Cardiac septum (tissue), 1 donor: ENCODE measurements at regions not wholly inside any gene's neighbourhood (a gene's known extent, or its start where the extent isn't known, plus 50 kb on each side); places are given as distances from the start of the nearest gene placed in this dataset.

Experiments
- DNase-seq: peaks from one replicate; pipeline ENCODE4 v3.0.0-alpha.2; 2020; ENCODE audit warnings: low spot score
- intact Hi-C: fragments of 100-400 bp; cut with DNase I; formaldehyde crosslinking; loops from one replicate; pipeline ENCODE4 v1.14.0; 2022
- donor health status: DM: no; HTN: no; CAD: no.

- DNase-seq, result no peak
- intact Hi-C loops, result no loop called here
Observed at GRCh38 chr11:106208760-106209159, 131.3 kb downstream of the AASDHPPT start.

- DNase-seq, result no peak
- intact Hi-C loops, result no loop called here
Observed at GRCh38 chr11:106212081-106212480, 134.6 kb downstream of the AASDHPPT start.

- DNase-seq, result no peak
- intact Hi-C loops, result no loop called here
Observed at GRCh38 chr11:106216281-106216680, 138.8 kb downstream of the AASDHPPT start.

- no peak for DNase-seq
- intact Hi-C loops, result no loop called here
Observed at GRCh38 chr11:106217456-106217855, 140.0 kb downstream of the AASDHPPT start.

GRCh38 chr11:106218106-106218505, 140.6 kb downstream of the AASDHPPT start:
- DNase-seq, result no peak

GRCh38 chr11:106222626-106223025, 145.2 kb downstream of the AASDHPPT start:
- DNase-seq, result no peak
- intact Hi-C loops, result no loop called here

More at GRCh38 chr11:106218106-106218505, 140.6 kb downstream of the AASDHPPT start:
- intact Hi-C loops, result no loop called here

GRCh38 chr11:106224172-106224571, 146.7 kb downstream of the AASDHPPT start:
- intact Hi-C loops, result no loop called here
- no peak for DNase-seq

GRCh38 chr11:106228996-106229395, 151.5 kb downstream of the AASDHPPT start:
- intact Hi-C loops, result no loop called here
- DNase-seq, result no peak

GRCh38 chr11:106231591-106231990, 154.1 kb downstream of the AASDHPPT start:
- intact Hi-C loops, result no loop called here
- no peak for DNase-seq

- intact Hi-C loops, result no loop called here
- no peak for DNase-seq
Observed at GRCh38 chr11:106233191-106233590, 155.7 kb downstream of the AASDHPPT start.

GRCh38 chr11:106234794-106235193, 157.3 kb downstream of the AASDHPPT start:
- intact Hi-C loops, result no loop called here
- no peak for DNase-seq

- intact Hi-C loops, result no loop called here
- no peak for DNase-seq
Observed at GRCh38 chr11:106236295-106236694, 158.8 kb downstream of the AASDHPPT start.

- intact Hi-C loops, result no loop called here
- no peak for DNase-seq
Observed at GRCh38 chr11:106238704-106239360, 161.4 kb downstream of the AASDHPPT start.

- DNase-seq, result no peak
- intact Hi-C loops, result no loop called here
Observed at GRCh38 chr11:106241601-106242257, 164.3 kb downstream of the AASDHPPT start.

- no peak for DNase-seq
- intact Hi-C loops, result no loop called here
Observed at GRCh38 chr11:106242718-106243415, 165.4 kb downstream of the AASDHPPT start.

- intact Hi-C loops, result no loop called here
- no peak for DNase-seq
Observed at GRCh38 chr11:106246495-106246894, 169.0 kb downstream of the AASDHPPT start.

- DNase-seq, result no peak
- intact Hi-C loops, result no loop called here
Observed at GRCh38 chr11:106249617-106250239, 172.3 kb downstream of the AASDHPPT start.

- intact Hi-C loops, result no loop called here
- no peak for DNase-seq
Observed at GRCh38 chr11:106262852-106263251, 185.4 kb downstream of the AASDHPPT start.

- intact Hi-C loops, result no loop called here
Observed at GRCh38 chr11:106263527-106263926, 186.1 kb downstream of the AASDHPPT start.

GRCh38 chr11:106271086-106271485, 193.6 kb downstream of the AASDHPPT start:
- no peak for DNase-seq
- intact Hi-C loops, result no loop called here

More at GRCh38 chr11:106263527-106263926, 186.1 kb downstream of the AASDHPPT start:
- DNase-seq, result no peak
